SU-DHL-6 (cell line): ENCODE measurements at regions not wholly inside any gene's neighbourhood (a gene's known extent, or its start where the extent isn't known, plus 50 kb on each side); places are given as distances from the start of the nearest gene placed in this dataset.

Experiments used
- H2AFZ ChIP-seq: fragments of 200-600 bp; sonication (generic); 2 replicates; pipeline ENCODE4 v1.6.1; 2014; ENCODE audit warnings: low read depth, mild to moderate bottlenecking, moderate library complexity, mixed read lengths, antibody characterized with exemption, low read length; ENCODE audit not compliant: severe bottlenecking
- H3F3A ChIP-seq: fragments of 200-600 bp; shearing (Covaris generic); 2 replicates; pipeline ENCODE4 v1.6.0; 2016; ENCODE audit warnings: antibody characterized with exemption, mild to moderate bottlenecking; ENCODE audit not compliant: insufficient read depth
- H3K27ac ChIP-seq: fragments of 200-600 bp; sonication (generic); 2 replicates; pipeline ENCODE4 v1.5.1; 2016; ENCODE audit warnings: low read depth, mild to moderate bottlenecking, low read length, moderate library complexity, mixed read lengths
- H3K27me3 ChIP-seq: fragments of 200-600 bp; sonication (generic), shearing (Covaris generic); 2 replicates; pipeline ENCODE4 v1.6.0; 2014; ENCODE audit warnings: mild to moderate bottlenecking, low read length
- H3K36me3 ChIP-seq: fragments of 200-600 bp; sonication (generic); 2 replicates; pipeline ENCODE4 v1.6.1; 2014; ENCODE audit warnings: mild to moderate bottlenecking, low read length, mixed read lengths
- H3K4me2 ChIP-seq: fragments of 300-600, 200-600 bp; shearing (Covaris generic), sonication (generic); 2 replicates; pipeline ENCODE4 v1.6.0; 2014; ENCODE audit warnings: low read length, low read depth, mild to moderate bottlenecking; ENCODE audit not compliant: poor library complexity, severe bottlenecking
- H3K4me3 ChIP-seq: fragments of 200-600 bp; sonication (generic); 2 replicates; pipeline ENCODE4 v1.5.1; 2014; ENCODE audit warnings: antibody characterized with exemption, low read length, mild to moderate bottlenecking, mixed read lengths; ENCODE audit not compliant: insufficient read depth, poor library complexity, severe bottlenecking
- H3K79me2 ChIP-seq: fragments of 200-600 bp; sonication (generic); 2 replicates; pipeline ENCODE4 v1.6.1; 2014; ENCODE audit warnings: mild to moderate bottlenecking, low read length, moderate library complexity; ENCODE audit not compliant: insufficient read depth
- H3K9ac ChIP-seq: fragments of 200-600 bp; sonication (generic); 2 replicates; pipeline ENCODE4 v1.7.0; 2014; ENCODE audit warnings: mild to moderate bottlenecking, low read length
- H3K9me2 ChIP-seq: fragments of 200-600 bp; sonication (generic); replicated peaks from 2 replicates; pipeline ENCODE4 v1.6.1; 2014; ENCODE audit warnings: low read length; ENCODE audit not compliant: insufficient read depth
- H3K9me3 ChIP-seq: fragments of 200-600 bp; sonication (generic); 2 replicates; pipeline ENCODE4 v1.6.1; 2014; ENCODE audit warnings: low read length, mixed read lengths; ENCODE audit not compliant: insufficient read depth
- H4K20me1 ChIP-seq: fragments of 200-600 bp; sonication (generic); 2 replicates; pipeline ENCODE4 v1.6.1; 2014; ENCODE audit warnings: low read depth, mild to moderate bottlenecking, antibody characterized with exemption, low read length, moderate library complexity, mixed read lengths
- CTCF ChIP-seq: fragments of 200-600 bp; sonication (generic); IDR thresholded peaks from one replicate; pipeline ENCODE4 v1.5.1; 2017; ENCODE audit warnings: antibody characterized with exemption, mild to moderate bottlenecking, low read length, moderate library complexity; ENCODE audit not compliant: insufficient read depth, poor library complexity, severe bottlenecking
- EZH2phosphoT487 ChIP-seq: fragments of 200-600 bp; sonication (generic), shearing (Covaris generic); conservative IDR thresholded peaks from 2 replicates; pipeline ENCODE4 v1.6.1; 2018; ENCODE audit warnings: mild to moderate bottlenecking, antibody characterized with exemption, low read length, moderate library complexity, mixed read lengths

GRCh38 chr14:34219661-34220377 lies 242.2 kb downstream of the SPTSSA start:
- Histone ChIP-seq H3K9ac (no peak overlapping the region), H3K27me3 (no peaks in the 10 kb centered on the region), H3K9me2 (no peaks in the 10 kb centered on the region), H3K4me2 (no peak overlapping the region), H3F3A (no peaks in the 10 kb centered on the region), H3K27ac (no peak overlapping the region), H3K79me2 (no peaks in the 10 kb centered on the region), H4K20me1 (no peaks in the 10 kb centered on the region), H2AFZ (no peak overlapping the region), H3K36me3 (no peaks in the 10 kb centered on the region), H3K9me3 (no peaks in the 10 kb centered on the region), H3K4me3 (no peak overlapping the region)
- TF ChIP-seq EZH2phosphoT487 (no peak), CTCF (no peak)

- no peaks in the 10 kb centered on the region for H3K36me3 ChIP-seq
- H3K79me2 ChIP-seq: no peaks in the 10 kb centered on the region
- no peaks in the 10 kb centered on the region for H3K27me3 ChIP-seq
- H3K4me3 ChIP-seq: no peak overlapping the region
- H3K9me3 ChIP-seq: no peaks in the 10 kb centered on the region
- H3K27ac ChIP-seq: no peak overlapping the region
- no peaks in the 10 kb centered on the region for H3F3A ChIP-seq
- H3K9me2 ChIP-seq: no peaks in the 10 kb centered on the region
- no peak for TF ChIP-seq CTCF
- no peak for TF ChIP-seq EZH2phosphoT487
- H4K20me1 ChIP-seq: no peaks in the 10 kb centered on the region
- no peak overlapping the region for H3K9ac ChIP-seq
- H2AFZ ChIP-seq: no peak overlapping the region
- H3K4me2 ChIP-seq: no peak overlapping the region
Observed at GRCh38 chr14:34218881-34219280, 243.2 kb downstream of the SPTSSA start.

- no peaks in the 10 kb centered on the region for H3K9me3 ChIP-seq
- H3K4me3 ChIP-seq: no peak overlapping the region
- no peaks in the 10 kb centered on the region for H3K36me3 ChIP-seq
- no peak overlapping the region for H3K9ac ChIP-seq
- H3K4me2 ChIP-seq: no peak overlapping the region
- H3F3A ChIP-seq: no peaks in the 10 kb centered on the region
- no peaks in the 10 kb centered on the region for H3K27me3 ChIP-seq
- no peak for TF ChIP-seq EZH2phosphoT487
- TF ChIP-seq CTCF: no peak
- no peak overlapping the region for H2AFZ ChIP-seq
- no peak overlapping the region for H3K27ac ChIP-seq
- H4K20me1 ChIP-seq: no peaks in the 10 kb centered on the region
- H3K9me2 ChIP-seq: no peaks in the 10 kb centered on the region
- no peaks in the 10 kb centered on the region for H3K79me2 ChIP-seq
Observed at GRCh38 chr14:34214961-34215360, 247.1 kb downstream of the SPTSSA start.
